T-helper 2 cell treated with Interferon-gamma antibody and Interleukin-4, amounts not matched to agents 100 ng/mL and 5 ng/mL, for 36 hours (primary cell): ENCODE measurements at regions not wholly inside any gene's neighbourhood (a gene's known extent, or its start where the extent isn't known, plus 50 kb on each side); places are given as distances from the start of the nearest gene placed in this dataset.

Experiments
- intact Hi-C: fragments of 100-400 bp; cut with micrococcal nuclease; formaldehyde crosslinking; loops from one replicate; pipeline ENCODE4 v1.15.1; 2023

DNA sequence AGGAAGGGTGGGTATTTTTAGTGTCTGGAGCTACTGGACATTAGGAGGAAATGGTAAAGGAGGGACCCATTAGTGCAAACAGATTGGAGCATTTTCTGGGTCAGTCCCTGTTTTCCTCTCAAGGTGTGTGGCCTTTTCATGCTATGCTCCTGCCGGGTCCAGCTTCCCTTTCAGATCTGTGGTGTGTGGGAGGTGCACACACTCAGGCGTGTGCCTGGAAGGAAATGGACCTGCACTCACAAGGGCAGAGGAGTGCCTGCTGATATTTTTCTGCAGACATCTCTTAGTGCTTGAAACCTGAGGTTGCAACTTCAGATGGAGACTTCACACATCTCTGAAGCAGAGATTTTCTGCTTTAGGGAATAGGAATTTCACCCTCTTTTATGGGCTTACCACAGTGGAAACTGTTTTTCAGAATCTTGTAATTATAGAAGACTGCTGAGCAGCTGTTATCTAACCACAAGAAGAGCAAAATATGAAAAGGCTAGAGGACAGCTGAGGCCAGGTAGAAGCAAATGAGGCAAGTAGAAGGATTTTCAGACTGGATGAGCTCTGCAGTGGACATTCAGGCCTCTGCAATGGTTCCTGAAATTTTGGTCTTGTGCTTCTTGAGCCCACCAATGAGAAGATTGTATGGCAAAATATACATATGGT lies 764.3 kb downstream of the QKI start:
- intact Hi-C loops, result no loop called here

DNA sequence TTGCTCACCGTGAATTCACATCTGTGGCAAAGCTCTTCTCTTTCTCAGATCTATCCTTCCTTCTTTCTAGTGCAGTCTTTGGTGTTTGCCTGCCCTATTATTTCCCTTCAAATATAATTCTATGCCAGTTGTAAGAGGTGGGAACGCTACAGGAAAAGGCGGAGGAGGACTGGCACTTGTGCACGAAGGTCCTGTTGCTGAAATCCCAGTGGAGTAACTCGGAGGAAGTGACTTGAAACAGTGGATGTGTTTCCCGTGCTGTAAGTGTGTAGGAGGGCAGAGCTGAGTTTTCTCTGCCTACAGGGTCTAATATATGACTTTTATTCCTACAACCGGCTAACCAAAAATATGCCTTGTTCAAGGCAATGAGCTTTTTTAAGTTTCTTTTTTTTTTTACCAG lies 754.8 kb downstream of the QKI start:
- intact Hi-C loops, result no loop called here

DNA sequence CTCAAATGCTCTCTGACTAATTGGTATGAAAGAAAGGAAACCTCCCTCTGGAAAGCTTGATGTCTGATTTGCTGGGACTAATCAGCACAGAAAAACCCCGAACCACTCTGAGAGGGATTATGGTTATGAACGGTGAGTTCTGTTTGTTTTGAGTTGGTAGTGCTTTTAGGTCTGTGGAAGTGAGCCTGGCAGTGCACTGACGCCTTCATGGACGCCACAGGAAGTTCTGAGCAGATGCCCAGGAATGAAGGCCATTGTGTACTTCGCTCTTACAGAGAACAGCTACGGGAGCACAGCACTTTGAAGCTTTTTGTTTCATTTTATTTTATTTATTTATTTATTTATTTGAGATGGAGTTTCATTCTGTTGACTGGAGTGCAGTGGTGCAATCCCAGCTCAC lies 754.1 kb downstream of the QKI start:
- intact Hi-C loops, result no loop called here

DNA sequence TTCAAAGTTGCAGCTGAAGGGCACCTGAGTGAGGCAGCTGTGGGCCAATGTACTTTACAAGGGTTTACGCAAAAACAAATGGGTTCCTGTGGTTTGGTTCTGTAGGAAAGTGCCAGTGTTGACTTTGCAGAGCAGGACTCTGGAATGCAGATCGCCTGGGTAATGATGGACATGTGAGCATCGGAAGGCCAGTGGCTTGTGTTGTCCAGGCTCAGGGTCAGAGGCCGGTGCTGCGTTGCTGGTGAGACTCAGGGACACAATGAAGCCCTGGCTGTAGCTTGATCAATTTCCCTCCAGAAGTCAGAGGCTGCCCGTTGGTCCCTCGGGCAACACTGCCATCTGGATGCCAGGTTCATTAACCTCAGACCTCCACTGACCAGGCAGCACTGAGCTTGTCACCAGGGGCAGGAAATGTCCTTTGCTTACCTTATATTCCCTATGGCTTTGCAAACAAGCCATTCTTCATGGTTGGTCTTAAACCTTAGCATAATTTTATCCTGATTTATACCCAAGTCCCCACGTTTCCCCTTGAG lies 753.4 kb downstream of the QKI start:
- intact Hi-C loops, result no loop called here

DNA sequence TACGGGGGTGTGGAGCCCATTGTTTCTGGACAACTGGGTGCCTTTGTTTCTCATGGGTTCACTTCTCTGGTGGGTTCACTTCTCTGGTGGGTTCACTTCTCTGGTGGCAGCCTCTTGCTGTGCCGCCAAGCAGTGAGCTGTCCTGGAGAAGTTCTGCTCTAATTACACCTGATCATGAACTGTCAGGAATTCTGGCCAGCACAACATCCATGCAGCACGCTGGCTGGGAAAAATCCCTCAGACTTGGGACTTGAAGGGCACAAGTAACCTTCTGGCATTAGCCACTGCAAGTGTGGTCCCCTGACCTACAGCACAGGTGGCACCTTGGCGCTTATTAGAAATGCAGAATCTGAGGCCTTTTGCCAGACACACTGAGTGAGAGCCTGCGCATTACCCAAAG lies 752.5 kb downstream of the QKI start:
- intact Hi-C loops, result no loop called here

DNA sequence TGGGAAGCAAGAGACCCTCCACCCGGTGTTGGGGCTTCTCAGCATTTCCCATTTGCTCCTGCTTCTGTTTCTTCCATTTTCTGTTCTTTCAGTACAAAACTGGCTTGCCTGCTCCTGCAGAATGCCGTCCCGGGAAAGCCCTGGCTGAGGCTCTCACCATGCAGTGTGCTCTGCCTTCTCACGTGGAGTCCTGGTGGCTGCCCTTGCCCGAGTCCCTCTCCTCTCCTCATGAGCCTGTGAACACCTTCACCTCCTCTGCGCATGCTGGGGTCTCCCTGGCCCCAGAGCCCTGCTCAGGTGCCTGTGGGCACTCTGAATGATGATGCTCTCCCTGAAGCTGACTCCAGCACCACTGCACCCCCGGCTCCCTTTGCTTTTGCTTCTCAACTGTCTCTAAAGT lies 752.0 kb downstream of the QKI start:
- intact Hi-C loops, result no loop called here

DNA sequence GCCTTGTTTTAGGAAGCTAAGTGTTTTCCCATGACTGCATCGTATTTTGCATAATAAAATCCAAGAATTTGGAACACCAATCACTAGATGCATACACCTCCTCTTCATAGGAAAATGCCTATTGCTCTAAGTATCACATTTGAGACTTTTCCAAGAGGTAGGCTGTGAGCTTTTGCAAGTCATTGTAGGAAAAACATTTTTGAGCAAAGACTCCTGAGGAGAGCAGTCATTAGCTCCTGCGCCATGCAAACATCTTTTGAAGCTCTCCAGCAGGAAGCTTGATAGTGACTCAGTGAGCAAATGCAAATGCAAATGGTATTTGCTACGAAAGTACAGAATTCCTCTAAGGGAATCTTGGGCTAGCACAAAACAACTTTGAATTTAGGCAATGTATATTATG lies 750.4 kb downstream of the QKI start:
- intact Hi-C loops, result no loop called here

DNA sequence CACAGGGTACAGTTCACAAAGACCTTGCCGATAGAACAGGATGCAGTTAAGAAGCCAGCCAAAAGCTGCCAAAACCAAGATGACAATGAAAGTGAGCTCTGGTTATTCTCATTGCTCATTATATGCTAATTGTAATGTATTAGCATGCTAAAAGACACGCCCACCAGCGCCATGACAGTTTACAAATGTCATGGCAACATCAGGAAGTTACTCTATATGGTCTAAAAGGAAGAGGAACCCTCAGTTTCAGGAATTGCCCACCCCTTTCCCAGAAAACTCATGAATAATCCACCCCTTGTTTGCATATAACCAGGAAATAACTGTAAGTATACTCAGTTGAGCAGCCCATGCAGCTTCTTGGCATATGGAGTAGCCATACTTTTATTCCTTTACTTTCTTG lies 748.7 kb downstream of the QKI start:
- intact Hi-C loops, result no loop called here

DNA sequence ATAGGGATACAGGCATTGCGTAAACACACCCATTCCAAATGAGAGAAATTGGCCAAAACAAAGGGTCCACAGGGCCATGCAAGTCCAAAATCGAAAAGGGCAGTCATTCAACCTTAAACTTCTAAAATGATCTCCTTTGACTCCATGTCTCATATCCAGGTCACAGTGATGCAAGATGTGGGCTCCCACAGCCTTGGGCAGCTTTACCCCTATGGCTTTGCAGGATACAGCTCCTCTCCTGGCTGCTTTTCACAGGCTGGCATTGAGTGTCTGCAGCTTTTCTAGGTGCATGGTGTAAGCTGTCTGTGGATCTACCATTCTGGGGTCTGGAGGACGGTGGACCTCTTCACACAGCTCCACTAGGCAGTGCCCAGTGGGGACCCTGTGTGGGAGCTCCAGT lies 744.5 kb downstream of the QKI start:
- intact Hi-C loops, result no loop called here

DNA sequence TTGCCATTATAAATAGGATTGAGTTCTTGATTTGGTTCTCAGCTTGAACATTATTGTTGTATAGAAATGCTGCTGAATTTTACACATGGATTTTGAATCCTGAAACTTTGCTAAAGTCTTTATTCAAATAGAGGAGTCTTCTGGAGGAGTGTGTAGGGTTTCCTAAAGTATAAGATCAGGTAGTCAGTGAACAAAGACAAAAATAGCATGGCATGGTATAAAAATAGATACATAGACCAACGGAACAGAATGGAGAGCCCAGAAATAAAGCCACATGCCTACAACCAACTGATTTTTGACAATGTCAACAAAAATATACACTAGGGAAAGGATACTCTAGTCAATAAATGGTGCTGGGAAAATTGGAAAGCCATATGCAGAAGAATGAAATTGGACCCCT lies 740.1 kb downstream of the QKI start:
- intact Hi-C loops, result no loop called here

DNA sequence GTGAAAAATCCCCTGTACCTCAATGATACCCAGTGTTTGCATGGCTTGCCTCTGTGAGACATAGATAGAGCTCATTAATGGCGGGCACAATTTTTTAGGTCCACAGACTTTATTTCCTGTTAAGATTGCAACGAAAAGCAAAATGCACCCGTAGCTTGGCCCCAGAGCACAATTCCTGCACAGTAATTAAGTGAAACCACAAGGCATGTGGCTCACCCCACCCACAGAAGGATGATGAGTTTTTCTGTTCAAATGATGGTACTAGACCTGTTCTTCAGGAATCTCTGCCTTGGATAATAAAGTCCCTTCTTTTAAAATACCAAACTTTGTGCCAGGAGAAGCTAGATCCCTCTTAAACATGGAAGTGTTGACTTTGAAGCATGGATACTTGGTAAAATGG lies 738.1 kb downstream of the QKI start:
- intact Hi-C loops, result no loop called here

DNA sequence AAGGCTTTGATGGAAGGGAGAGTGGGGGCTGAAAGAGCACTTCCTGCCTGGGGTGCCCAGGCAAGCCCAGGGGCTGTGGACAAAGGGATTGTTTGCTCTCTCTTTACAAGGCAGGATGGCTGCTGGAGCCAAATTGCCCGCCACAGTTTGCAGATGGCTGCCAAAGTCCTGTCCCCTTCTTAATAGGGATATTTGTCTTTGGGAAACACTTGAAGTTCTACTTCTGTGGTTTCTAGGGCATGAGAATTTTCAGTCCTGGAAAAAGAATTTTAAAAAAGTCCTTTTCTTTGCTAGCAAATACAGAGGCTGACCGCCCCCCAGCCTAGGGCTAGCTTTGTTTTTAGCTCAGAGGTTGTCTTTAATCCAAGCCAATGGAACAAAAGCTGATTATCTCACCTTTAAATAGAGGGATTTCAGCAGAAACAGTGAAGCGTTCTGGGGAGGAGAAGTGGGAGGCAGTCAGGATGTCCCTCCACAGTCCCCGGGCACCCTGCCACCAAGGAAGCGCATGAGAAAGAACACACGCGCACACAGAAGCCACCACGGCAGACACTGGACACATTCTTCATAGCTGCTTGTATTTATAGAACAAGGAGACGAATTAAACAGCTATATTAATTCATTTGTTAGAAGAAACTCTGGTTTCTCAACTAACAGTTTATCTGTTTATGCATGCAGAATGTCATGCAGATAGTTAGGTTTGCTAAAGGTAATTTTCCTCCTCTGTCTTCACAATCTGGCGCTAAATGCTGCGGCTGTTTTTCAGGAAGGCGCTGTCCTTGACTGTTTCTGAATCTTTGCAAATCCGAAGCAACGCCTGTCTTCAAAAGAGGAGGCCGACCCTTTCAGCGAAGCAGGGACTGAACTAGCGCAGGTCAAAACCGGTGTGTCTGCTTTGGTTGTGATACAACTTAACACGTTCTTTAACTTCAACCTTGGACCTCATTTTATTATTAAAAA lies 736.9 kb downstream of the QKI start:
- intact Hi-C loops, result no loop called here

DNA sequence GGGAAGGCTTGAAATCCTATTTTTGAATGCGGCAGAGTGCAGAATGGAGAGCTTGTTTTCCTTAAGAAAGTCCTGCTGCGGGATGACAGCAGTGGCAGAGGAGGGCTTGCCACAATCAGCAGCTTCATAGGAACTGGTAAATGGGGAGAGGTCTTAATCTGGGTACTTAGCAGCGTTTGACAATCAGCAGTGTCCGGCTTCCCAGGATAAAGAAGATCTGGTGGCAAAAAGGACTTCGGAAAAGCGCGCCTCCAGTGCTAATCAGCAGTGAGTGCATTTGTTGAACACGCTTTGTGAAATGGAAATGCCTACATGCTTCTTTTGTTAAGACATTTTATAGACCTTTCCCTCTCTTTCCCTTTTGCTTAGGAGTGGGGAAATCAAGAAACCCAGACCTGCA lies 735.7 kb downstream of the QKI start:
- intact Hi-C loops, result no loop called here

DNA sequence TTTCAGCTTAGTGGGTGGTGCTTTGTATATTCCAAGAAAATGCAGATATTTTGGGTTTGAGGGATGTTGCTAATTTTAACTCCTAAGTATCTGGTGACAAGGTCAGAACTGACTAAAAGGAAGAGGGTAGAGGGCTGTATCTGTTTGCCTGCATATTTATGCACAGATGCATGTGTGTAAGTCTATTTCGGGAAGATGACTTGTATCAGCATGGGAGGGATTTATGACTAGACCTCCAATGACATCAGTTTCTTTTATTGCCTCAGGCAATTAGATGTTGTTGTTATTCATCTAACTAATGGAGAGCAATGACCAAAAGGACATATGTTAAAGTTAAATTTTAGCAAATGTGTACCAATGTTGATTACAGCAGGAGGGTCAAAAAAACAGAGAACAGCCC lies 734.3 kb downstream of the QKI start:
- intact Hi-C loops, result no loop called here

DNA sequence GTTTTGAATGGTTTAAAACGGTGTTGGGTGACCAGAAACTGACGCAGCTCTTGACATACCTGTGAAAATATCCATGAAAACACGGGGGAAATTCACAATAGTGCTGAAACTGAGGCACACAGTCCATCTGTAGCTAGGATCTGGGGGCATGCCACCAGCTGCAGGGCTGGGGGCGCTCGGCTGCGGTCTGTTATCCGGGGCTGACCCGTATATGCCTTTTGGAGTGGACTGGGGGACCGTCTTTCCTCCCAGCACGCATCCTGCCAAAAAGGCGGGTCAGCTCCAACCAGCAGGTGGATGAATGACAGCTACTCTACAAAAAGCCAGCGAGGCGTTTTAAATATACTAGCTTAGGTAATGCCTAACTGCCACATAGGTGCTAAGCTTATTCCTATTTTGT lies 729.8 kb downstream of the QKI start:
- intact Hi-C loops, result no loop called here

DNA sequence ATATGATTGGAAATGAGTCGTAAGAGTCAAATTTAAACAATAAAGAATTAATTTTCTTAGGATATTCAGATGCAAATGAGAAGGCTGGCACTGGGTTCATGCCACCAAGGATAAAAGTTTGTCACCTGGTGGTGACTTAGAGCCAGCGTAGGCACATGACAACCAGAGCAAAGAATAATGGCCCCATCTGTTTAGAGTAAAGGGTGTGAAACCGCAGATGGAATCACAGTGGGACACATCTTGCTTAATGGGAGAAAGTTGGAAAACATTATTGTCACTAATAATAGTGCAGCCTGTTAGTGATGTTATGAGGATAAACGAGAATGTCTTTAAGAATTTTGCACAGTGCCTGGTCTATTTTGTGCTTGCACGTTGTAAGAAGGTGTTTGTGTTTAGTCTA lies 727.8 kb downstream of the QKI start:
- intact Hi-C loops, result no loop called here

DNA sequence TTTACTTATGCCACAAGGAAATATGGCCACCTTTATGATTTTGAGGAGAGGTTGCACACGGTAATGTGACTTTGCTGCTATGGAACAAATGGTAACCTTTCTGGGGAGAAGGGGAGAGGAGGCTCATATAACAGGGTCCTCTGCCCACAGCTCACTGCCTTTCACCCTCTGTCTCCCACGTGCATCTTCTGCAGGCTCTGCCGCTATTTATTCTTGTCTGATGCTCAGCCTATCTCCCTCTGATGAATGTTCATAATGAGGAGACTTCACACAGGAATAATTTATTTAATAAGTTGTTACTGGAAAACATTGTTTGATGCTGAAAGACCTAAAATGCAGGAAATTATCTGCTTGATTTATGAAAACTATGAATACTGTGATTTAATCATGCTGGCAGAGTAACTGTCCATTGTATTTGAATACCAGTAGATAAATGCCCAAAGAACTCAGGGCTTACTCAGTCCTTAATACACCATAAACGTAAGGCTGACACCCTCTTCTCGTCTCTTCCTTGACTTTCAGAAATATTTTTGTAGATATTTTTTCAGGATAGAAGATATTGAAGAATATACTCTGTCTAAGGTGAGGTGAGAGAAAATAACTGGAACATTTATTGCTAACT lies 721.1 kb downstream of the QKI start:
- intact Hi-C loops, result no loop called here

DNA sequence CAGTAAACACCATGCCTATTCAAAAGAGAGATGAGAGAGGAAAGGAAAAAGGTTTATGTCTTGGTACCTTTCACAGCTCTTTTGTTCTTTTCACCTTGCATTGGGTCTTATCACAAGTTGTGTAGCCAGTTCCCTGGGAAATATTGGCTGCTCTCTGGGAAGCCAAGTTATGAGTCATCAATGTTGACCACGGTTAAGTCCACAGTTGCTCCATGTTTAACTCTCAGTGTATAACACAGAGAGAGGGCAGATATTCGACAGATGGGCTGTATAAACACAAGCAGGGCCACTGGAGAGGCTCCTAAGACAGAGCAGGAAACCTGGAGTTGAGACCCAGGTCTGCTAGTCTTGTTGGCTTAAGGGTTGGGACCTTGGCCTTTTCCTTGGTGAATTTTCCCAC lies 718.6 kb downstream of the QKI start:
- intact Hi-C loops, result no loop called here

DNA sequence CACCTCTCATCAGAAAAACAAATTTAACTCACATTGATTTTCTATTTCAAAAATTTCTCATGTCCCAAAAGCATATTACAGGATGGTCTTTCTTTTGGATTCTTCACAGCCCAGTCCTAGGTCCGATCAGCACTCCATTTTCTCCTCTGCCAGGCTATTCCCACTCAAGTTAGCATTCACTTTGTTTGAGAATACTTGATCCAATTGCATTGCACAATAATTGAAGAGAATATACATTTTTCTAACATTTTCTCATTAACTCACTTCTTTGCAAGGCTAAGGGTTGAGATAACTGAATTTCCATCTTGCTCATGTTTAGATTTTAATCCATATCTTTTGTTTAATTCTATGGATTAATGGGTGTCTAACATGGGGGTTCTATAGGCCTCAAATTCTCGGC lies 716.1 kb downstream of the QKI start:
- intact Hi-C loops, result no loop called here

DNA sequence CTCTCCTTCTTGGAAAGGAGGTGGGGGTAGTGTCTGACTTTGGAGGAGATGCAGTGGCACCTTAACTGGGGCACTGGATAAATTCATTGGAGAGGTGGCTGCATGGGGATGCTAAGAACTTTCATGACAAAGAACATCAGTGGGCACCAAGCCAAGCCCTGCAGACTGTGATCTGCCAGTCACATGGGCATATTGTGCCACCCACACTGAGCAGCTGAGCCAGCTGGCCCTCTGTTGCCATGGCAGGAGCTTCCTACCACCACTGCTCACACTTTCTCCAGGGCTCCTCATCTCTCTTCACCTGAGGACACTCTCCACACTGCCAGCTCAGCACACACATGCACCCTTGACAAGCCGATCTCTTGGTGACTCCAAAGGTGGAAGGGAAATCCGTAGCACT lies 715.6 kb downstream of the QKI start:
- intact Hi-C loops, result no loop called here

DNA sequence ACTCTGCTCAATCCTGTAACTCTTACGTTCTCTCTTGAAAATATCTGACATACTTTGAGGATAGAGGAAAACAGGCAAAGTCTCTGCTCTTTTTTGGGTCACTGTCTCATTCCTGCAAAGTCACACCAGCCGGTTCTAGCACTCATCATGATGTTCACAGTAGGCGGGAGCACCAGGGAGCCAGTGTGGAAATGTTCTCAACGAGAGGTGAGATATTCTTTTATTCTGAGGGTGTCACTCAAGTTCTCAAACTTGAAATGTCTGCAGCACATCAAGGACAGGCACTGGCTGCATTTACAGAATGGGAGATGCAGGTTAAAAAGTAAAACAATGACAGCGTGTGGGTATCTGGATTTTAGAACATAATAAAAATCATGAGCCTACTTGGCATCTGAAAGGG lies 714.7 kb downstream of the QKI start:
- intact Hi-C loops, result no loop called here

DNA sequence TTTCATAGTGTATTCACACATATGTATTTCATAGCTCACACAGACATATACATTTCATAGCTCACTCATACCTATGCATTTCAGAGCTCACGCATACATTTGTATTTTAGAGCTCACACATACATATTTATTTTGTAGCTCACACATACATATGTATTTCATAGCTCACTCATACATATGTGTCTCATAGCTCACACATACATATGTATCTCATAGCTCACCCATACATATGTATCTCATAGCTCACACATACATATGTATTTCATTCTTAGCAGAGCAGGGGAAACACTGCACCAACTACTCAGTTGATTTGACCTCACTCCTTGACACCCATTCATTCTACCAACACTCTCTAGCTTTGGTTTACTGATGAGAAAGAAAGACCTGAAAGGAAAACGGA lies 713.6 kb downstream of the QKI start:
- intact Hi-C loops, result no loop called here
